ENCODE measurements at regions not wholly inside any gene's neighbourhood (a gene's known extent, or its start where the extent isn't known, plus 50 kb on each side); places are given as distances from the start of the nearest gene placed in this dataset.

GRCh38 chr22:26905076-26905475, 247.7 kb downstream of the MIAT start:
- ATAC-seq: no peak
- no peak for TF ChIP-seq ZC3H10 (CRISPR knock-in tag; IDR thresholded peaks at IDR 0.05)
- TF ChIP-seq BACH2 (CRISPR knock-in tag; IDR thresholded peaks at IDR 0.05; ENCODE audit: borderline replicate concordance): no peak

GRCh38 chr22:26905640-26906039, 248.3 kb downstream of the MIAT start:
- no peak for ATAC-seq
- no peak for TF ChIP-seq ZC3H10 (CRISPR knock-in tag; IDR thresholded peaks at IDR 0.05)

GRCh38 chr22:26906464-26906863, 249.1 kb downstream of the MIAT start:
- no peak for ATAC-seq
- TF ChIP-seq ARNTL (CRISPR knock-in tag; IDR thresholded peaks at IDR 0.05; ENCODE audit: borderline replicate concordance, low read depth) (no peak), CSDC2 (CRISPR knock-in tag; IDR thresholded peaks at IDR 0.05) (no peak)

- TF ChIP-seq TCF4 (CRISPR knock-in tag; IDR thresholded peaks at IDR 0.05; ENCODE audit: borderline replicate concordance): no peak
- no peak for TF ChIP-seq ARNTL (CRISPR knock-in tag; IDR thresholded peaks at IDR 0.05; ENCODE audit: borderline replicate concordance, low read depth)
- no peak for TF ChIP-seq BACH2 (CRISPR knock-in tag; IDR thresholded peaks at IDR 0.05; ENCODE audit: borderline replicate concordance)
- no peak for TF ChIP-seq ZC3H10 (CRISPR knock-in tag; IDR thresholded peaks at IDR 0.05)
- TF ChIP-seq PATZ1 (CRISPR knock-in tag; IDR thresholded peaks at IDR 0.05; ENCODE audit: borderline replicate concordance): no peak
- no peak for TF ChIP-seq CREB5 (CRISPR knock-in tag; IDR thresholded peaks at IDR 0.05; ENCODE audit: low read depth)
- TF ChIP-seq ZNF70 (CRISPR knock-in tag; IDR thresholded peaks at IDR 0.05): no peak
- TF ChIP-seq RARB (CRISPR knock-in tag; IDR thresholded peaks at IDR 0.05): no peak
- TF ChIP-seq TSHZ2 (CRISPR knock-in tag; IDR thresholded peaks at IDR 0.05): no peak
- no peak for TF ChIP-seq ISL1 (CRISPR knock-in tag; IDR thresholded peaks at IDR 0.05)
- TF ChIP-seq GLIS3 (CRISPR knock-in tag; IDR thresholded peaks at IDR 0.05): no peak
- TF ChIP-seq SNAI2 (CRISPR knock-in tag; IDR thresholded peaks at IDR 0.05): no peak
- no peak for TF ChIP-seq TOX (CRISPR knock-in tag; IDR thresholded peaks at IDR 0.05; ENCODE audit: borderline replicate concordance)
- TF ChIP-seq PPARA (CRISPR knock-in tag; IDR thresholded peaks at IDR 0.05; ENCODE audit: borderline replicate concordance): no peak
- TF ChIP-seq ZNF565 (CRISPR knock-in tag; conservative IDR thresholded peaks at IDR 0.05; ENCODE audit: low read depth): no peak
- no peak for TF ChIP-seq OSR1 (CRISPR knock-in tag; IDR thresholded peaks at IDR 0.05)
- TF ChIP-seq CSDC2 (CRISPR knock-in tag; IDR thresholded peaks at IDR 0.05): no peak
- TF ChIP-seq POU6F1 (CRISPR knock-in tag; IDR thresholded peaks at IDR 0.05; ENCODE audit: borderline replicate concordance, low read depth): no peak
- ATAC-seq: no peak
These were observed 250.0 kb downstream of the MIAT start for GRCh38 chr22:26907366-26907765.

- no peak for ATAC-seq
- TF ChIP-seq OSR1 (CRISPR knock-in tag; IDR thresholded peaks at IDR 0.05) (no peak), RARB (CRISPR knock-in tag; IDR thresholded peaks at IDR 0.05) (no peak), GLIS3 (CRISPR knock-in tag; IDR thresholded peaks at IDR 0.05) (no peak), ZNF565 (CRISPR knock-in tag; conservative IDR thresholded peaks at IDR 0.05; ENCODE audit: low read depth) (no peak), ZFP3 (CRISPR knock-in tag; IDR thresholded peaks at IDR 0.05) (no peak), BACH2 (CRISPR knock-in tag; IDR thresholded peaks at IDR 0.05; ENCODE audit: borderline replicate concordance) (no peak), TSHZ2 (CRISPR knock-in tag; IDR thresholded peaks at IDR 0.05) (no peak), ESRRG (CRISPR knock-in tag; IDR thresholded peaks at IDR 0.05) (no peak), CREB5 (CRISPR knock-in tag; IDR thresholded peaks at IDR 0.05; ENCODE audit: low read depth) (no peak), ZC3H10 (CRISPR knock-in tag; IDR thresholded peaks at IDR 0.05) (no peak), ARNTL (CRISPR knock-in tag; IDR thresholded peaks at IDR 0.05; ENCODE audit: borderline replicate concordance, low read depth) (no peak), PPARA (CRISPR knock-in tag; IDR thresholded peaks at IDR 0.05; ENCODE audit: borderline replicate concordance) (no peak), CSDC2 (CRISPR knock-in tag; IDR thresholded peaks at IDR 0.05) (no peak), ZNF70 (CRISPR knock-in tag; IDR thresholded peaks at IDR 0.05) (no peak)
These were observed 253.5 kb downstream of the MIAT start for GRCh38 chr22:26910845-26911244.
